GM12878 (cell line): ENCODE measurements at regions not wholly inside any gene's neighbourhood (a gene's known extent, or its start where the extent isn't known, plus 50 kb on each side); places are given as distances from the start of the nearest gene placed in this dataset.
A peak's percentile ranks its signal among the peaks of the same experiment; 100 is the strongest.

ENCODE experiments used
- ATF2 ChIP-seq: IDR thresholded peaks from 2 replicates; pipeline ENCODE4 v1.6.1; 2012; ENCODE audit warnings: low read length, inconsistent platforms
- BACH1 ChIP-seq: fragments of 450-650 bp; IDR thresholded peaks from 2 replicates; pipeline ENCODE4 v1.6.1; 2017; ENCODE audit warnings: mild to moderate bottlenecking, borderline replicate concordance
- BRCA1 ChIP-seq: IDR thresholded peaks from 2 replicates; pipeline ENCODE4 v1.6.1; 2011; ENCODE audit warnings: low read depth, low read length, improper control_type of control experiment
- CUX1 ChIP-seq: IDR thresholded peaks from 2 replicates; pipeline ENCODE4 v1.6.1; 2012; ENCODE audit warnings: improper control_type of control experiment, low read depth, low read length; ENCODE audit not compliant: insufficient replicate concordance
- EP300 ChIP-seq, 2 experiments: fragments of 150-350 bp in 1 of 2; IDR thresholded peaks; 2 replicates each; pipeline ENCODE4 v1.6.1; 2011 to 2012; ENCODE audit warnings: low read depth in 2 of 2, low read length in 2 of 2, borderline replicate concordance in 1 of 2, improper control_type of control experiment in 1 of 2, inconsistent platforms in 1 of 2; ENCODE audit not compliant: control insufficient read depth in 1 of 2
- ESRRA ChIP-seq: IDR thresholded peaks from 2 replicates; pipeline ENCODE4 v1.6.1; 2012; ENCODE audit warnings: mild to moderate bottlenecking, low read length, improper control_type of control experiment
- FOS ChIP-seq: IDR thresholded peaks from 3 replicates; pipeline ENCODE4 v1.6.1; 2011; ENCODE audit warnings: borderline replicate concordance; ENCODE audit not compliant: insufficient read length; ENCODE audit errors: extremely low read depth
- HDAC2 ChIP-seq: fragments of 200-600 bp; sonication (generic); IDR thresholded peaks from 2 replicates; pipeline ENCODE4 v1.6.1; 2017
- MXI1 ChIP-seq: fragments of 150-350 bp; IDR thresholded peaks from 2 replicates; pipeline ENCODE4 v1.6.1; 2011; ENCODE audit warnings: low read depth, mild to moderate bottlenecking, inconsistent platforms, low read length, improper control_type of control experiment
- NBN ChIP-seq: fragments of 450-650 bp; IDR thresholded peaks from 2 replicates; pipeline ENCODE4 v1.6.1; 2016
- PAX5 ChIP-seq: IDR thresholded peaks from 2 replicates; pipeline ENCODE4 v1.6.1; 2011; ENCODE audit warnings: low read depth, low read length, borderline replicate concordance
- PBX3 ChIP-seq: IDR thresholded peaks from 2 replicates; pipeline ENCODE4 v1.6.1; 2011; ENCODE audit warnings: mild to moderate bottlenecking, low read depth, low read length, moderate library complexity; ENCODE audit not compliant: insufficient replicate concordance
- POLR2A ChIP-seq: IDR thresholded peaks from 2 replicates; pipeline ENCODE4 v1.6.1; 2011; ENCODE audit warnings: low read depth, mild to moderate bottlenecking, low read length
- SREBF2 ChIP-seq: IDR thresholded peaks from 2 replicates; pipeline ENCODE4 v1.6.1; 2012; ENCODE audit warnings: mild to moderate bottlenecking, low read length
- TBL1XR1 ChIP-seq: IDR thresholded peaks from 2 replicates; pipeline ENCODE4 v1.6.1; 2012; ENCODE audit warnings: low read depth, low read length, improper control_type of control experiment
- USF1 ChIP-seq: IDR thresholded peaks from 2 replicates; pipeline ENCODE4 v1.6.1; 2011; ENCODE audit warnings: borderline replicate concordance, low read depth, mild to moderate bottlenecking, moderate library complexity, mixed read lengths, low read length; ENCODE audit not compliant: insufficient read depth; ENCODE audit errors: extremely low read length
- ZBED1 ChIP-seq: IDR thresholded peaks from 2 replicates; pipeline ENCODE4 v1.6.1; 2016; ENCODE audit warnings: borderline replicate concordance
- ZBTB40 ChIP-seq: fragments of 450-650 bp; IDR thresholded peaks from 2 replicates; pipeline ENCODE4 v1.6.1; 2016; ENCODE audit warnings: mild to moderate bottlenecking, moderate library complexity, borderline replicate concordance

- TF ChIP-seq EP300 (IDR thresholded peaks at IDR 0.05; ENCODE audit: borderline replicate concordance in 1 of 2, control insufficient read depth in 1 of 2, low read depth in 2 of 2, low read length in 2 of 2) (peak; percentile 99), SREBF2 (no peak), ZBED1 (peak; percentile 94; the same call in 1 of the 2 replicates), ESRRA (peak; percentile 87; the same call in 1 of the 2 replicates), BACH1 (peak; percentile 73; the same call in 1 of the 2 replicates), ZBTB40 (no peak), FOS (no peak), HDAC2 (no peak), TBL1XR1 (peak; percentile 99), MXI1 (peak; percentile 83), BRCA1 (no peak), ATF2 (peak; percentile 96), CUX1 (peak; percentile 82), PBX3 (peak; percentile 65), NBN (peak; percentile 96), USF1 (no peak), POLR2A (no peak), PAX5 (peak; percentile 99)
These were observed 151.3 kb upstream of the ADO start (continued) for GRCh38 chr10:62653254-62653653.
